NB4 (cell line): ENCODE measurements at regions not wholly inside any gene's neighbourhood (a gene's known extent, or its start where the extent isn't known, plus 50 kb on each side); places are given as distances from the start of the nearest gene placed in this dataset.

Experiments
- DNase-seq: peaks from one replicate; pipeline ENCODE4 v3.0.0; 2010; ENCODE audit warnings: low read depth
- H3K4me3 ChIP-seq: one replicate; pipeline ENCODE4 v1.5.1; 2011; ENCODE audit warnings: mild to moderate bottlenecking, low read depth, low read length, moderate library complexity
- MAX ChIP-seq: IDR thresholded peaks from 2 replicates; pipeline ENCODE4 v1.6.1; 2011; ENCODE audit warnings: low read depth, low read length
- MYC ChIP-seq: IDR thresholded peaks from 2 replicates; pipeline ENCODE4 v1.6.1; 2011; ENCODE audit warnings: low read depth, low read length
- POLR2A ChIP-seq: IDR thresholded peaks from 2 replicates; pipeline ENCODE4 v1.6.1; 2011; ENCODE audit warnings: mild to moderate bottlenecking; ENCODE audit not compliant: insufficient read length; ENCODE audit errors: extremely low read depth
- TF ChIP-seq, protein P1 (sequence below): IDR thresholded peaks from one replicate; pipeline ENCODE4 v1.5.1; 2012; ENCODE audit warnings: low read depth, low read length

- no peak for TF ChIP-seq POLR2A
- TF ChIP-seq, protein P1, sequence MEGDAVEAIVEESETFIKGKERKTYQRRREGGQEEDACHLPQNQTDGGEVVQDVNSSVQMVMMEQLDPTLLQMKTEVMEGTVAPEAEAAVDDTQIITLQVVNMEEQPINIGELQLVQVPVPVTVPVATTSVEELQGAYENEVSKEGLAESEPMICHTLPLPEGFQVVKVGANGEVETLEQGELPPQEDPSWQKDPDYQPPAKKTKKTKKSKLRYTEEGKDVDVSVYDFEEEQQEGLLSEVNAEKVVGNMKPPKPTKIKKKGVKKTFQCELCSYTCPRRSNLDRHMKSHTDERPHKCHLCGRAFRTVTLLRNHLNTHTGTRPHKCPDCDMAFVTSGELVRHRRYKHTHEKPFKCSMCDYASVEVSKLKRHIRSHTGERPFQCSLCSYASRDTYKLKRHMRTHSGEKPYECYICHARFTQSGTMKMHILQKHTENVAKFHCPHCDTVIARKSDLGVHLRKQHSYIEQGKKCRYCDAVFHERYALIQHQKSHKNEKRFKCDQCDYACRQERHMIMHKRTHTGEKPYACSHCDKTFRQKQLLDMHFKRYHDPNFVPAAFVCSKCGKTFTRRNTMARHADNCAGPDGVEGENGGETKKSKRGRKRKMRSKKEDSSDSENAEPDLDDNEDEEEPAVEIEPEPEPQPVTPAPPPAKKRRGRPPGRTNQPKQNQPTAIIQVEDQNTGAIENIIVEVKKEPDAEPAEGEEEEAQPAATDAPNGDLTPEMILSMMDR, result peak; percentile 42
- no peak overlapping the region for H3K4me3 ChIP-seq
- peak; percentile 55 for DNase-seq
Measured at GRCh38 chr16:74034862-74035261, 261.8 kb upstream of the PSMD7 start.

- no peak for DNase-seq
- TF ChIP-seq, protein P1, result no peak
- TF ChIP-seq MAX (no peak), POLR2A (no peak), MYC (no peak)
- H3K4me3 ChIP-seq, result no peak overlapping the region
Measured at GRCh38 chr16:74034200-74034599, 262.4 kb upstream of the PSMD7 start.

DNA sequence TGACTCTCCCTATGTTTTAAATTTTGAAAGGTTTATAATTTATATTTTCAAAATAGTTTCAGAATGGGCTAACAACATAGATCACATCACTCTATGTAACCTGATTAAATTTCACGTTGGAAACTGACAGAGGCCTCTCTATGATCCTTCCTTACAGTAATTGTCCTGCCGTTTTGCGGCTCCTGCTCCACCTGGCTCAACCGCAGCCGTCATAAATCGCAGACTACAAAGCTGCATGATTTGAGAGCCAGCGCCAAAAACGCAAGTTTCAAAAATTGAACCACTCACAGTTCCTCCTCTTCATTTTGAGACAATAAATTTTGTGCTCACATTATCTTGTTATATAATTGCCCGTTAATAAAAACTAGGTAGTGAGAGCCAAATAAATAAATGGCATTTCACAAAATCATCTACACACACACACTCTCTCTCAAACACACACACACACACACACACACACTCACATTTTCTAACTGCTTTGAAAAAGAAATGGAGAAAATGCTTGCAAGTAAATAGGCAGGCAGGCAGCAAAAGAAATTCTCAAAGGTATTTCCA, 263.1 kb upstream of the PSMD7 start:
- H3K4me3 ChIP-seq, result no peak overlapping the region
- no peak for DNase-seq
- TF ChIP-seq MAX, result no peak
- TF ChIP-seq MYC, result no peak
- TF ChIP-seq, protein P1, result no peak
- no peak for TF ChIP-seq POLR2A

GRCh38 chr16:74031551-74031950, 265.1 kb upstream of the PSMD7 start:
- H3K4me3 ChIP-seq, result no peak overlapping the region
- DNase-seq, result no peak
- TF ChIP-seq MAX (no peak), POLR2A (no peak), MYC (no peak)
- TF ChIP-seq, protein P1, result no peak

DNA sequence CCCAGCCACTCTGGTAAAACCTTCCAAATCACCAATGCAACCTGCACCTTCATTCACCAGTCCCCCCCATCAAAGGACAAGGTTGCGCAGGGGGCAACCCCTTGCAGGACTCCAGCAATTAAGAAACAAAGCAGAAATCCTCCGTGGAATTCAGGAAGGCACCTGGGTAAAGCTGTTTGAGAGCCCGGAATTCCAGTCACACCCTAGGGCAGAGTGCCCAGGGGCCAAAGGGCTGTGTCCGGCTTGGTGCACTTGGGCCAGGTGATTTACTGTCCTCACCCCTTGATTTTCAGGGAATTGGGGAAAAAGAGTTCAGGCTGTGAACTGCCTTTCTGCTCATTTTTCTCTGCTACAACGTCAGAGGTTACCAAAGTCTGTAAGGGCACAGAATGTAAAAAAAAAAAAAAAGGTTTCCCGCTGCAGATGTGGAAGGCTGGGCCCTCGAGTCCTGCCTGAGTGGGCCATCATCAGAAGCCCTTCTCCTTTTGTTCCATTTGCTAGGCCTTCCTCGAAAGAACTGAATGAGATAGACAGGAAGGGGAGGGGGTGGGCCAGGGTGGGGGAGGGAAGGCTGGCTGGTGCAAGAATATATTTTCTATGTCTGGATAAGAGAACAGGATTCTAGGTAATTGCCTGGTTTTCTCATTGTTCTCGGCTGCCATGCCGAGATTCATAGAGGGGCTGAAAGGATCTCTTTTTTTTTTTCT, 266.5 kb upstream of the PSMD7 start:
- no peak for TF ChIP-seq POLR2A
- TF ChIP-seq, protein P1, result no peak
- no peak for TF ChIP-seq MAX
- no peak for TF ChIP-seq MYC
- no peak for DNase-seq
- H3K4me3 ChIP-seq, result no peak overlapping the region
